Lung (tissue), 11 donors: ENCODE measurements at regions not wholly inside any gene's neighbourhood (a gene's known extent, or its start where the extent isn't known, plus 50 kb on each side); places are given as distances from the start of the nearest gene placed in this dataset.

ENCODE experiments used
- ATAC-seq: fragments of 200-7000 bp; cut with Tn5 transposase; one replicate; pipeline ENCODE4 v1.9.1; 2020; ENCODE audit warnings: moderate number of reproducible peaks; ENCODE audit not compliant: insufficient read depth, low FRiP score
- DNase-seq, 3 donors: peaks; one replicate each; pipeline ENCODE4 v3.0.0-alpha.2; 2013 to 2017
- H3K27ac ChIP-seq, 2 donors: one replicate each; pipeline ENCODE4 v1.5.1; 2013; ENCODE audit warnings: mild to moderate bottlenecking in 2 of 2, moderate library complexity in 2 of 2, control low read depth in 1 of 2, inconsistent platforms in 1 of 2, low read depth in 1 of 2, low read length in 1 of 2
- H3K27me3 ChIP-seq, 3 donors: one replicate each; pipeline ENCODE4 v1.5.1; 2013; ENCODE audit warnings: low read length in 2 of 3; ENCODE audit not compliant: control insufficient read depth in 3 of 3, insufficient read depth in 3 of 3
- H3K36me3 ChIP-seq, 4 donors: one replicate each; pipeline ENCODE4 v1.5.1; 2013; ENCODE audit warnings: low read length in 4 of 4, mild to moderate bottlenecking in 1 of 4, moderate library complexity in 1 of 4; ENCODE audit not compliant: control insufficient read depth in 4 of 4, insufficient read depth in 4 of 4
- H3K4me1 ChIP-seq, 5 donors: one replicate each; pipeline ENCODE4 v1.5.1; 2013; ENCODE audit warnings: low read length in 5 of 5, mild to moderate bottlenecking in 2 of 5, moderate library complexity in 1 of 5; ENCODE audit not compliant: control insufficient read depth in 5 of 5, insufficient read depth in 5 of 5
- H3K4me3 ChIP-seq: one replicate; pipeline ENCODE4 v1.5.1; 2013; ENCODE audit warnings: mild to moderate bottlenecking, control low read depth, moderate library complexity
- H3K9ac ChIP-seq, 2 donors: one replicate each; pipeline ENCODE4 v1.5.1; 2013; ENCODE audit warnings: low read length in 2 of 2, control low read depth in 1 of 2; ENCODE audit not compliant: insufficient read depth in 1 of 2
- H3K9me3 ChIP-seq, 4 donors: one replicate each; pipeline ENCODE4 v1.5.1; 2013; ENCODE audit warnings: low read length in 3 of 4, mild to moderate bottlenecking in 1 of 4, moderate library complexity in 1 of 4; ENCODE audit not compliant: control insufficient read depth in 4 of 4, insufficient read depth in 3 of 4
- CTCF ChIP-seq: IDR thresholded peaks from 2 replicates; pipeline ENCODE4 v1.5.1; 2012; ENCODE audit warnings: mild to moderate bottlenecking; ENCODE audit errors: control extremely low read depth, extremely low read depth
- WGBS, 2 donors: extraction: QIAGEN DNeasy Blood & Tissue Kit; methylation state at CpG; one replicate each; pipeline ENCODE4 v1.1.7; 2013; 5-methylcytosine and 5-hydroxymethylcytosine counted together
- donor health status: control.
- donor health status: control.
- donor health status: Bipolar disorder and iron deficiency.
- donor health status: healthy.
- donor health status: DM: yes; HTN: yes; CAD: no.

- ATAC-seq (no peak), DNase-seq (peak; percentile 55 to 89 (median 83))
- no peak overlapping the region for H3K4me3 ChIP-seq
- no peaks in the 10 kb centered on the region for H3K27me3 ChIP-seq
- WGBS, 2 donors: 35 to 50% methylated on average over 4 of the region's 4 CpGs
- no peaks in the 10 kb centered on the region for H3K36me3 ChIP-seq
- TF ChIP-seq CTCF: no peak
- peaks cover 0 to 31% (median 0%) of the 10 kb centered on the region in 5 donors for H3K4me1 ChIP-seq
- no peak overlapping the region for H3K9ac ChIP-seq
- no peak overlapping the region for H3K27ac ChIP-seq
- H3K9me3 ChIP-seq: no peaks in the 10 kb centered on the region
Measured at GRCh38 chr1:88302843-88303486, 381.1 kb upstream of the PKN2 start.

GRCh38 chr1:88311265-88311664 is 372.8 kb upstream of the PKN2 start:
- no peak for TF ChIP-seq CTCF
- no peak overlapping the region for H3K4me3 ChIP-seq
- H3K27me3 ChIP-seq: no peaks in the 10 kb centered on the region
- ATAC-seq (no peak), DNase-seq (no peak)
- H3K9ac ChIP-seq: no peak overlapping the region
- peaks cover 0 to 7% (median 0%) of the 10 kb centered on the region in 5 donors for H3K4me1 ChIP-seq
- WGBS, 2 donors: 88 to 95% methylated on average over 1 of the region's 1 CpG
- no peaks in the 10 kb centered on the region for H3K9me3 ChIP-seq
- H3K27ac ChIP-seq: no peak overlapping the region
- H3K36me3 ChIP-seq: no peaks in the 10 kb centered on the region

DNA sequence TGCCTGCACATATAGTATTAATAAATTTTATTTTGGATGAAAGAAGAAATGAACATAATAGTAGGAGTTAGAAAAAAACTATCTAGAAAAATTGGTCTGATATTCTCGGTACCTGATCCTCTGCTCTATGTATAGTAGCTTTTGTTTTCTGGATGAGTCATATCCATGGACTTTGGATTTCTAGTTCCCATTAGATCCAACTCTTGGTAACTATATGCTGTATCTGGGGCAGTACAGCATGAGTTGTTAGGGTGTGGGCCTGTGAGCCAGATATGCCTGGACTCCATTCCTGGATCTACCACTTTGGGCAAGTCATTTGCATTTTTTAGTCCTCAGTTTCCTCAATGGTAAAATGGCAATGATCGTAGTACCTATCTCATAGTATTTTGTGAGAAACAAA is 372.2 kb upstream of the PKN2 start:
- Histone ChIP-seq H3K27me3 (no peaks in the 10 kb centered on the region), H3K9ac (no peak overlapping the region), H3K4me1 (peaks cover 0 to 10% (median 0%) of the 10 kb centered on the region in 5 donors), H3K4me3 (no peak overlapping the region), H3K36me3 (no peaks in the 10 kb centered on the region), H3K27ac (no peak overlapping the region), H3K9me3 (no peaks in the 10 kb centered on the region)
- ATAC-seq: no peak
- 95 to 97% methylated on average over 2 of the region's 2 CpGs for whole genome bisulfite sequencing, 2 donors
- TF ChIP-seq CTCF: no peak
- DNase-seq: no peak

DNA sequence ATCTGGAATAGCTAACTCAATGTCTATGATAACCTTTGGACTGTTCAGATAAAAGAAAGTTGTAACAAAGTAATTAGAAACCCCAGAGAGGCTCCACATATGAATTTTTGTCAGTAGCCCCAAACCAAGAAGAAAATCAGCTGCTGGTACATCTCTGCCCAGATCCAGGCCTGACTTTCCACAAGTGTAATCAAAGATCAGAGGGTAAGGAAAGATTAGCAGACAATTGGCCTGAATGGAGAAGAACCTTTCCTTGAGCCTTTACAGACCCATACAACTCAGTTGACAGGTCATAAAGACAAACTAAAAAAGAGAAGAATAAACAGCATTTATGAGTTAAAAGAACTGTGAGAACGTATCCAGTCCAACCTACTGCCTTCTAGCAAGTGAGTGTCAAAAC is 366.7 kb upstream of the PKN2 start:
- Histone ChIP-seq H3K4me3 (no peak overlapping the region), H3K27ac (no peak overlapping the region), H3K9ac (no peak overlapping the region), H3K9me3 (no peaks in the 10 kb centered on the region), H3K27me3 (no peaks in the 10 kb centered on the region), H3K36me3 (no peaks in the 10 kb centered on the region), H3K4me1 (peaks cover 0 to 38% (median 4%) of the 10 kb centered on the region in 5 donors)
- ATAC-seq (no peak), DNase-seq (peak in 2 of 3 donors; percentile 70 to 73)
- TF ChIP-seq CTCF: no peak
- 69 to 81% methylated on average over 1 of the region's 1 CpG for whole genome bisulfite sequencing, 2 donors
